Endothelial cell of umbilical vein (primary cell): ENCODE measurements at regions not wholly inside any gene's neighbourhood (a gene's known extent, or its start where the extent isn't known, plus 50 kb on each side); places are given as distances from the start of the nearest gene placed in this dataset.

Experiments
- BruUV-seq: library from RNA; stranded (reverse); fragments of 400-500 nt; replicated peaks from 2 replicates; lab custom pipeline; 2021; lab: Mats Ljungman, UMichigan
- CTCF ChIA-PET: fragments of 300-600, 350-600 bp; sonication (Branson Sonifier 250); formaldehyde crosslinking; loops from one replicate; lab custom pipeline; 2021; ENCODE audit warnings: antibody characterized with exemption, inconsistent platforms; lab: Charles Lee
- POLR2A ChIA-PET: fragments of 300-600, 350-600 bp; sonication (Branson Sonifier 250); formaldehyde crosslinking; loops from one replicate; lab custom pipeline; 2021; ENCODE audit warnings: antibody characterized with exemption, inconsistent platforms; lab: Charles Lee
- DNase-seq: peaks from one replicate; pipeline ENCODE4 v3.0.0-alpha.2; 2011; ENCODE audit warnings: low read depth, low spot score
- FAIRE-seq: peaks from 2 replicates; lab custom pipeline; 2011; peaks lifted over from hg19 to GRCh38; lab: Jason Lieb, UNC
- H2AFZ ChIP-seq: 2 replicates; pipeline ENCODE4 v1.6.0; 2012; ENCODE audit warnings: low read depth, low read length, control low read depth, inconsistent platforms
- H3K27ac ChIP-seq: 2 replicates; pipeline ENCODE4 v1.5.1; 2011; ENCODE audit warnings: low read depth, mild to moderate bottlenecking, control low read depth, low read length, moderate library complexity; ENCODE audit not compliant: insufficient read depth
- H3K27me3 ChIP-seq, 2 experiments: 2 replicates each; pipeline versions ENCODE4 v1.6.0 to v1.6.1; 2011; ENCODE audit warnings: low read length in 2 of 2, mixed read lengths in 1 of 2; ENCODE audit not compliant: control insufficient read depth in 2 of 2, insufficient read depth in 2 of 2
- H3K36me3 ChIP-seq, 2 experiments: 2 replicates in 1 of 2; 3 replicates in 1 of 2; pipeline ENCODE4 v1.5.1; 2011; ENCODE audit warnings: low read length in 2 of 2, mild to moderate bottlenecking in 1 of 2, moderate library complexity in 1 of 2; ENCODE audit not compliant: control insufficient read depth in 2 of 2, insufficient read depth in 2 of 2; ENCODE audit errors: extremely low read depth in 1 of 2
- H3K4me1 ChIP-seq: 3 replicates; pipeline ENCODE4 v1.5.1; 2011; ENCODE audit warnings: mild to moderate bottlenecking, low read length; ENCODE audit not compliant: control insufficient read depth, insufficient read depth; ENCODE audit errors: extremely low read depth
- H3K4me2 ChIP-seq: 2 replicates; pipeline ENCODE4 v1.6.1; 2011; ENCODE audit warnings: low read length, control low read depth, mixed read lengths; ENCODE audit not compliant: insufficient read depth
- H3K4me3 ChIP-seq, 3 experiments: fragments of 200-600 bp in 1 of 3; sonication (generic), shearing (Covaris generic) in 1 of 3; replicated peaks in 1 of 3; 2 replicates each; pipeline ENCODE4 v1.5.1; 2011 to 2016; ENCODE audit warnings: control low read depth in 3 of 3, low read length in 3 of 3, mild to moderate bottlenecking in 2 of 3, inconsistent platforms in 1 of 3, low read depth in 1 of 3, moderate library complexity in 1 of 3; ENCODE audit not compliant: insufficient read depth in 1 of 3
- H3K79me2 ChIP-seq: 2 replicates; pipeline ENCODE4 v1.6.0; 2012; ENCODE audit warnings: low read length, inconsistent platforms; ENCODE audit not compliant: control insufficient read depth, insufficient read depth
- H3K9ac ChIP-seq: replicated peaks from 2 replicates; pipeline ENCODE3; 2011; ENCODE audit warnings: low read length, control low read depth; ENCODE audit not compliant: insufficient read depth; ENCODE audit errors: extremely low read depth
- H3K9me1 ChIP-seq: replicated peaks from 3 replicates; pipeline ENCODE4 v1.6.0; 2011; ENCODE audit warnings: mild to moderate bottlenecking, low read length; ENCODE audit not compliant: control insufficient read depth, insufficient read depth; ENCODE audit errors: extremely low read depth
- H3K9me3 ChIP-seq: replicated peaks from 2 replicates; pipeline ENCODE4 v1.5.1; 2012; ENCODE audit warnings: low read length, inconsistent platforms; ENCODE audit not compliant: control insufficient read depth, insufficient read depth
- H4K20me1 ChIP-seq: replicated peaks from 2 replicates; pipeline ENCODE3; 2011; ENCODE audit warnings: mild to moderate bottlenecking, low read length; ENCODE audit not compliant: control insufficient read depth, insufficient read depth; ENCODE audit errors: extremely low read depth
- EZH2 ChIP-seq: IDR thresholded peaks from 2 replicates; pipeline ENCODE4 v1.6.1; 2012; ENCODE audit warnings: borderline replicate concordance, low read depth, mild to moderate bottlenecking, moderate library complexity, low read length, inconsistent platforms; ENCODE audit not compliant: severe bottlenecking
- FOS ChIP-seq: IDR thresholded peaks from 2 replicates; pipeline ENCODE4 v1.6.1; 2011; ENCODE audit warnings: mild to moderate bottlenecking, low read length, moderate library complexity, borderline replicate concordance; ENCODE audit not compliant: insufficient read depth
- GATA2 ChIP-seq: IDR thresholded peaks from 2 replicates; pipeline ENCODE4 v1.7.0; 2011; ENCODE audit warnings: low read depth, mild to moderate bottlenecking, moderate library complexity, mixed read lengths, low read length; ENCODE audit not compliant: insufficient read length, insufficient read depth
- JUN ChIP-seq: IDR thresholded peaks from 2 replicates; pipeline ENCODE4 v1.6.1; 2011; ENCODE audit warnings: borderline replicate concordance, low read depth; ENCODE audit not compliant: insufficient read length, insufficient read depth
- MYC ChIP-seq: IDR thresholded peaks from one replicate; pipeline ENCODE4 v1.6.1; 2011; ENCODE audit warnings: mild to moderate bottlenecking, low read depth, low read length
- POLR2A ChIP-seq: IDR thresholded peaks from 2 replicates; pipeline ENCODE4 v1.6.1; 2012; ENCODE audit warnings: low read depth, mild to moderate bottlenecking, control low read depth, low read length
- POLR2AphosphoS5 ChIP-seq: IDR thresholded peaks from 2 replicates; pipeline ENCODE4 v1.6.1; 2012; ENCODE audit warnings: low read depth, mild to moderate bottlenecking, control low read depth, low read length, moderate library complexity; ENCODE audit not compliant: insufficient read depth
- dilution Hi-C: fragments of 300-500 bp; cut with MboI; formaldehyde crosslinking; loops from one replicate; pipeline ENCODE4 v1.15.0; 2019; ENCODE audit warnings: low sequenced_read_pairs; ENCODE audit not compliant: extremely low pct_ligation_motif_present
- intact Hi-C: fragments of 100-400 bp; cut with micrococcal nuclease; formaldehyde crosslinking; loops from one replicate; pipeline ENCODE4 v1.10.0; 2022
- TF ChIP-seq, protein P1 (sequence below), 2 donors: IDR thresholded peaks; 1 replicate in 1 of 2; 2 replicates in 1 of 2; pipeline ENCODE4 v1.5.1; 2011; ENCODE audit warnings: low read length in 2 of 2, mild to moderate bottlenecking in 2 of 2, moderate library complexity in 2 of 2, control low read depth in 1 of 2, inconsistent platforms in 1 of 2, low read depth in 1 of 2; ENCODE audit not compliant: insufficient read depth in 1 of 2; ENCODE audit errors: extremely low read depth in 1 of 2
- TF ChIP-seq, protein P2 (sequence below): IDR thresholded peaks from 2 replicates; pipeline ENCODE4 v1.6.1; 2011; ENCODE audit not compliant: insufficient read depth, insufficient read length

DNA sequence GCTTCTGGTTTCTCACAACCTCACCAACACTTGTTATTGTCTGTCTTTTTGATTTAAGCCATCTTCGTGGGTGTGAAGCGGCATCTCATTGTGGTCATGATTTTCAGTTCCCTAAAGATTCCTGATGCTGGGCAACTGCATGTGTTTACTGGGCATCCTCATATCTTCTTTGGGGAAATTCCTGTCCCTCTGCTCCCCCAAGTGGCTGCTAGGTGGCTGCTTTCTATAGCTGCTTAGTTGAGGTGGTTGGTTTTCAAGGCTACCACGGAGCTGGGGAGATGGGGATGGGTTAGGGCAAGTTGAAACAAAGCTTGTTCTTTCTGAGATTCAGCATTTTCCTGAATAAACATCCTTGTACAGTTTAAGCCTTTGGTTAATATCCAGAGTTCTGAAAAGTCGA lies 403.9 kb upstream of the SULF2 start:
- Histone ChIP-seq H3K27me3 (no peaks in the 10 kb centered on the region), H3K9me1 (no peaks in the 10 kb centered on the region), H3K4me1 (no peaks in the 10 kb centered on the region), H4K20me1 (no peaks in the 10 kb centered on the region), H3K9me3 (no peaks in the 10 kb centered on the region), H3K79me2 (no peaks in the 10 kb centered on the region), H2AFZ (no peak overlapping the region), H3K27ac (no peak overlapping the region), H3K9ac (no peak overlapping the region), H3K4me3 (no peak overlapping the region), H3K36me3 (no peaks in the 10 kb centered on the region), H3K4me2 (no peak overlapping the region)
- ChIA-PET POLR2A (no interaction called here), CTCF (interaction anchor here (0.8 to 1.5 kb wide), 7 partner anchors 106 to 464 kb away, joined by 3 to 13 read pairs (median 5); no protein-coding TSS in a partner anchor)
- DNase-seq (peak; percentile 5), FAIRE-seq (no peak)
- BruUV-seq = no TSS peak
- dilution Hi-C loops = no loop called here
- TF ChIP-seq, protein P1, sequence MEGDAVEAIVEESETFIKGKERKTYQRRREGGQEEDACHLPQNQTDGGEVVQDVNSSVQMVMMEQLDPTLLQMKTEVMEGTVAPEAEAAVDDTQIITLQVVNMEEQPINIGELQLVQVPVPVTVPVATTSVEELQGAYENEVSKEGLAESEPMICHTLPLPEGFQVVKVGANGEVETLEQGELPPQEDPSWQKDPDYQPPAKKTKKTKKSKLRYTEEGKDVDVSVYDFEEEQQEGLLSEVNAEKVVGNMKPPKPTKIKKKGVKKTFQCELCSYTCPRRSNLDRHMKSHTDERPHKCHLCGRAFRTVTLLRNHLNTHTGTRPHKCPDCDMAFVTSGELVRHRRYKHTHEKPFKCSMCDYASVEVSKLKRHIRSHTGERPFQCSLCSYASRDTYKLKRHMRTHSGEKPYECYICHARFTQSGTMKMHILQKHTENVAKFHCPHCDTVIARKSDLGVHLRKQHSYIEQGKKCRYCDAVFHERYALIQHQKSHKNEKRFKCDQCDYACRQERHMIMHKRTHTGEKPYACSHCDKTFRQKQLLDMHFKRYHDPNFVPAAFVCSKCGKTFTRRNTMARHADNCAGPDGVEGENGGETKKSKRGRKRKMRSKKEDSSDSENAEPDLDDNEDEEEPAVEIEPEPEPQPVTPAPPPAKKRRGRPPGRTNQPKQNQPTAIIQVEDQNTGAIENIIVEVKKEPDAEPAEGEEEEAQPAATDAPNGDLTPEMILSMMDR (IDR thresholded peaks at IDR 0.05; ENCODE audit: extremely low read depth in 1 of 2, insufficient read depth in 1 of 2, low read depth in 1 of 2, low read length in 2 of 2) = peak; percentile 11 to 21
- TF ChIP-seq FOS = no peak
- intact Hi-C loops = no loop called here

DNA sequence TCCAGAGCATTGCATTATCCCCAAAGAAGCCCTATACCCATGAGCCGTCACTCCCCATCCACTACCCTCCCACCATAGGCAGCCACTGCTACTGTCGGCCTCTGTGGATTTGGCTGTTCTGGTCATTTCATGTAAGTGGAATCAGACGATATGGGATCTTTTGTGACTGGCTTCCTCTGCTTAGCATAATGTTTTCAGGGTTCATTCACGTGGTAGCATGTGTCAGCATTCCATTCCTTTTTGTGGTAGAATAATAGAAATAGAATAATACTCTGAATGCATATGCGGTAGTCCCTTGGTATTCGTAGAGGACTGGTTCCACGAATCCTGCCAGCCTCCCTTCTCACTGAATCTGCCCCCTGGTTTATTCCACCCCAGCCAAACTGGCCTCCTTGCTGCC lies 402.6 kb upstream of the SULF2 start:
- dilution Hi-C loops = no loop called here
- no peaks in the 10 kb centered on the region for H3K79me2 ChIP-seq
- H3K27ac ChIP-seq = no peak overlapping the region
- ChIA-PET CTCF (no interaction called here), POLR2A (no interaction called here)
- H3K36me3 ChIP-seq = no peaks in the 10 kb centered on the region
- FAIRE-seq (no peak), DNase-seq (no peak)
- BruUV-seq = no TSS peak
- H3K4me3 ChIP-seq = no peak overlapping the region
- TF ChIP-seq FOS (no peak), POLR2A (no peak), EZH2 (no peak), JUN (no peak), GATA2 (no peak), POLR2AphosphoS5 (no peak), MYC (no peak)
- TF ChIP-seq, protein P1 (IDR thresholded peaks at IDR 0.05; ENCODE audit: extremely low read depth in 1 of 2, insufficient read depth in 1 of 2, low read depth in 1 of 2, low read length in 2 of 2) = no peak
- TF ChIP-seq, protein P2, sequence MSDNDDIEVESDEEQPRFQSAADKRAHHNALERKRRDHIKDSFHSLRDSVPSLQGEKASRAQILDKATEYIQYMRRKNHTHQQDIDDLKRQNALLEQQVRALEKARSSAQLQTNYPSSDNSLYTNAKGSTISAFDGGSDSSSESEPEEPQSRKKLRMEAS = no peak
- H3K4me2 ChIP-seq = no peak overlapping the region
- no peaks in the 10 kb centered on the region for H4K20me1 ChIP-seq
- no peaks in the 10 kb centered on the region for H3K4me1 ChIP-seq
- no peaks in the 10 kb centered on the region for H3K27me3 ChIP-seq
- no peaks in the 10 kb centered on the region for H3K9me3 ChIP-seq
- H2AFZ ChIP-seq = no peak overlapping the region
- intact Hi-C loops = no loop called here
- no peaks in the 10 kb centered on the region for H3K9me1 ChIP-seq
- no peak overlapping the region for H3K9ac ChIP-seq
